Breast epithelium (tissue), 4 donors: ENCODE measurements at regions not wholly inside any gene's neighbourhood (a gene's known extent, or its start where the extent isn't known, plus 50 kb on each side); places are given as distances from the start of the nearest gene placed in this dataset.
"Not testable (repeated sequence)": the region's sequence is repeated elsewhere in the genome, so short reads cannot be mapped to it uniquely, and the experiment has no call there.

Source experiments
- DNase-seq, 2 donors: peaks; one replicate each; pipeline ENCODE4 v3.0.0-alpha.2; 2019; ENCODE audit warnings: low spot score in 2 of 2
- H3K27ac ChIP-seq, 2 donors: fragments of 200-600 bp; sonication (generic) in 1 of 2; one replicate each; pipeline ENCODE4 v1.5.1; 2016 to 2019; ENCODE audit warnings: mild to moderate bottlenecking in 1 of 2
- H3K27me3 ChIP-seq, 2 donors: fragments of 200-600 bp; sonication (generic) in 1 of 2; one replicate each; pipeline versions ENCODE4 v1.5.1 to v1.6.0; 2017 to 2019; ENCODE audit warnings: control low read depth in 1 of 2, mild to moderate bottlenecking in 1 of 2
- H3K36me3 ChIP-seq: fragments of 200-600 bp; one replicate; pipeline ENCODE4 v1.5.1; 2019
- H3K4me1 ChIP-seq, 2 donors: fragments of 200-600 bp; sonication (generic); one replicate each; pipeline ENCODE4 v1.5.1; 2016 to 2019; ENCODE audit warnings: control low read depth in 1 of 2
- H3K4me3 ChIP-seq, 3 donors: fragments of 200-600 bp; sonication (generic); 1 replicate in 2 of 3; 2 replicates in 1 of 3; pipeline ENCODE4 v1.5.1; 2016 to 2019; ENCODE audit warnings: mild to moderate bottlenecking in 3 of 3, moderate library complexity in 2 of 3
- H3K9me3 ChIP-seq, 2 donors: fragments of 200-600 bp; sonication (generic) in 1 of 2; one replicate each; pipeline ENCODE4 v1.5.1; 2016 to 2019; ENCODE audit warnings: control low read depth in 1 of 2
- CTCF ChIP-seq, 3 donors: fragments of 450-650 bp; IDR thresholded peaks; one replicate each; pipeline ENCODE4 v1.5.1; 2016 to 2017; ENCODE audit warnings: antibody characterized with exemption in 3 of 3, mild to moderate bottlenecking in 3 of 3, moderate library complexity in 3 of 3
- POLR2A ChIP-seq: fragments of 450-650 bp; IDR thresholded peaks from one replicate; pipeline ENCODE4 v1.6.1; 2016; ENCODE audit warnings: antibody characterized with exemption, mild to moderate bottlenecking, moderate library complexity
- POLR2AphosphoS5 ChIP-seq, 3 donors: sonication (generic); formaldehyde crosslinking; IDR thresholded peaks; one replicate each; pipeline ENCODE4 v1.6.1; 2017; ENCODE audit warnings: antibody characterized with exemption in 3 of 3
- intact Hi-C: fragments of 100-400 bp; cut with DNase I; formaldehyde crosslinking; loops from one replicate; pipeline ENCODE4 v1.15.1; 2023; ENCODE audit warnings: low total_unique reads

- TF ChIP-seq CTCF (IDR thresholded peaks at IDR 0.05) (no peak), POLR2A (no peak), POLR2AphosphoS5 (IDR thresholded peaks at IDR 0.05) (no peak)
- H3K4me1 ChIP-seq = no peaks in the 10 kb centered on the region
- DNase-seq = no peak
- no peaks in the 10 kb centered on the region for H3K27me3 ChIP-seq
- no peaks in the 10 kb centered on the region for H3K36me3 ChIP-seq
- no peak overlapping the region for H3K27ac ChIP-seq
- no peaks in the 10 kb centered on the region for H3K9me3 ChIP-seq
- no peak overlapping the region for H3K4me3 ChIP-seq
- intact Hi-C loops = no loop called here
Observed at GRCh38 chr3:106440672-106441071, 571.9 kb upstream of the CBLB start.

GRCh38 chr3:106446271-106446670, 577.5 kb upstream of the CBLB start:
- H3K27ac ChIP-seq = no peak overlapping the region
- no peak for DNase-seq
- intact Hi-C loops = no loop called here
- H3K27me3 ChIP-seq = no peaks in the 10 kb centered on the region
- H3K4me1 ChIP-seq = no peaks in the 10 kb centered on the region
- H3K4me3 ChIP-seq = no peak overlapping the region
- TF ChIP-seq POLR2A = no peak
- TF ChIP-seq CTCF (IDR thresholded peaks at IDR 0.05) = no peak
- no peak for TF ChIP-seq POLR2AphosphoS5 (IDR thresholded peaks at IDR 0.05)
- no peaks in the 10 kb centered on the region for H3K9me3 ChIP-seq
- H3K36me3 ChIP-seq = no peaks in the 10 kb centered on the region

- H3K27ac ChIP-seq = no peak overlapping the region
- no peak for DNase-seq
- no peaks in the 10 kb centered on the region for H3K4me1 ChIP-seq
- H3K9me3 ChIP-seq = no peaks in the 10 kb centered on the region
- H3K4me3 ChIP-seq = no peak overlapping the region
- no peaks in the 10 kb centered on the region for H3K36me3 ChIP-seq
- no peak for TF ChIP-seq CTCF (IDR thresholded peaks at IDR 0.05)
- no peak for TF ChIP-seq POLR2A
- no peak for TF ChIP-seq POLR2AphosphoS5 (IDR thresholded peaks at IDR 0.05)
- intact Hi-C loops = no loop called here
- no peaks in the 10 kb centered on the region for H3K27me3 ChIP-seq
Observed at GRCh38 chr3:106447723-106448301, 579.0 kb upstream of the CBLB start.

- DNase-seq, H3K27ac ChIP-seq, H3K27me3 ChIP-seq, intact Hi-C loops, H3K36me3 ChIP-seq, H3K4me1 ChIP-seq, H3K4me3 ChIP-seq, H3K9me3 ChIP-seq: not testable (repeated sequence)
Observed at GRCh38 chr3:106448372-106448966, 579.7 kb upstream of the CBLB start.

GRCh38 chr3:106452096-106452495, 583.3 kb upstream of the CBLB start:
- no peaks in the 10 kb centered on the region for H3K36me3 ChIP-seq
- intact Hi-C loops = no loop called here
- DNase-seq = no peak
- no peak overlapping the region for H3K27ac ChIP-seq
- H3K4me3 ChIP-seq = no peak overlapping the region
- H3K27me3 ChIP-seq = no peaks in the 10 kb centered on the region
- H3K9me3 ChIP-seq = no peaks in the 10 kb centered on the region
- no peaks in the 10 kb centered on the region for H3K4me1 ChIP-seq
- no peak for TF ChIP-seq POLR2AphosphoS5 (IDR thresholded peaks at IDR 0.05)
- TF ChIP-seq POLR2A = no peak
- TF ChIP-seq CTCF (IDR thresholded peaks at IDR 0.05) = no peak
